H7 (cell line): ENCODE measurements at regions not wholly inside any gene's neighbourhood (a gene's known extent, or its start where the extent isn't known, plus 50 kb on each side); places are given as distances from the start of the nearest gene placed in this dataset.
"Not testable (repeated sequence)": the region's sequence is repeated elsewhere in the genome, so short reads cannot be mapped to it uniquely, and the experiment has no call there.

Experiments
- DNase-seq: peaks from one replicate; pipeline ENCODE4 v3.0.0; 2012
- H3K27me3 ChIP-seq: 2 replicates; pipeline ENCODE4 v1.6.0; 2011; ENCODE audit warnings: mild to moderate bottlenecking, low read length; ENCODE audit not compliant: control insufficient read depth, insufficient read depth
- H3K36me3 ChIP-seq: replicated peaks from 2 replicates; pipeline ENCODE4 v1.5.1; 2011; ENCODE audit warnings: low read length; ENCODE audit not compliant: control insufficient read depth, insufficient read depth
- H3K4me3 ChIP-seq: 2 replicates; pipeline ENCODE4 v1.5.1; 2011; ENCODE audit warnings: low read depth, mild to moderate bottlenecking, control low read depth, low read length, moderate library complexity; ENCODE audit not compliant: insufficient read depth

DNA sequence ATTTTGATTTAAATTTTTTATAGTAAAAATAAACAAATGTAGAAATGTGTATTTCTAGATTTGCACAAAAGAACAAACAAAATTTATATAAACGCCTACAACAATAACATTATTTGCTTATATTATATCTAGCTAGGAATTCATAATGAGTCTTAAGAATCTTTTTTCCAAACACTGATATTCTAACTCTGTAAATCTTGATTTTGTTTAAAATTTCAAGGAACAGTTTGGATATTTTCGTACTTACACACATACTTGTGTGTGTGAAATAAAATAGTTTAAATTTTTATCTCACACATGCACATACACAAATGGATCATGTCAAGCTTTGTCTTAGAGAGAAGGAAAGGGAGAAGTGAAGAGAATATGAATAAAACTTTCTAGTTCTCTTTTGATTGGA lies 868.1 kb downstream of the LTN1 start:
- H3K27me3 ChIP-seq = no peaks in the 10 kb centered on the region
- H3K36me3 ChIP-seq = no peaks in the 10 kb centered on the region
- DNase-seq = no peak
- H3K4me3 ChIP-seq = no peak overlapping the region

DNA sequence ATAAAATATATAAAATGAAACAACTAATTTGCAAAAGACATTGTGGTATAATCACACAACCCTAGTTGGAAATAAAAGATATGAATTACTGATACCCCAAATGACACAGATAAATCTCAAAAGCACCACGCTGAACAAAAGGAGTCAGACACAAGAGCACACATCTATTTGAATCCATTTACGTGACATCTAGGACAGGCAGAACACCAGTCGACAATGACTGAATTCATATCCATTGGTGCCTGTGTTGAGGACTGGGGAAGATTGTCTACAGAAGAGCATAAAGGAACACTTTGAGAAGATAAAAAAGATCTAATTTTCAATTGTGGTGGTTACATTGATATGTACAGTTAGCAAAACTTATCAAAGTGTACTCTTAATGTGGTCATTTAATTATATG lies 874.1 kb downstream of the LTN1 start:
- no peaks in the 10 kb centered on the region for H3K27me3 ChIP-seq
- no peaks in the 10 kb centered on the region for H3K36me3 ChIP-seq
- H3K4me3 ChIP-seq = no peak overlapping the region
- no peak for DNase-seq

DNA sequence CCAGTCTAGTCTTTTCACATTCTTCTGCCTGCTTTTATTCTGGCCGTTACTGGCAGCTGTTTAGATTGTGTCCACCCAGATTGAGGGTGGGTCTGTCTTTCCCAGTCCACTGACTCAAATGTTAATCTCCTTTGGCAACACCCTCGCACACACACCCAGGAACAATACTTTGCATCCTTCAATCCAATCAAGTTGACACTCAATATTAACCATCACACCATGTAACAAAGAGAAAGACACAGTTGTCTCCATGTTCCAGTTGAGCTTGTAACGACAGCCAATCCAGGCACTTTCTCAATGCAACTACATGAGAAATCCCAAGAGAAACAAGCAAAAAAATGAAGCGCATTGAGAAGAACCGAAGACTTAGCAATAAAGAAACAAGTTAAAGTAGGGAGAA lies 877.7 kb downstream of the LTN1 start:
- not testable (repeated sequence) for H3K36me3 ChIP-seq, H3K27me3 ChIP-seq, DNase-seq, H3K4me3 ChIP-seq

DNA sequence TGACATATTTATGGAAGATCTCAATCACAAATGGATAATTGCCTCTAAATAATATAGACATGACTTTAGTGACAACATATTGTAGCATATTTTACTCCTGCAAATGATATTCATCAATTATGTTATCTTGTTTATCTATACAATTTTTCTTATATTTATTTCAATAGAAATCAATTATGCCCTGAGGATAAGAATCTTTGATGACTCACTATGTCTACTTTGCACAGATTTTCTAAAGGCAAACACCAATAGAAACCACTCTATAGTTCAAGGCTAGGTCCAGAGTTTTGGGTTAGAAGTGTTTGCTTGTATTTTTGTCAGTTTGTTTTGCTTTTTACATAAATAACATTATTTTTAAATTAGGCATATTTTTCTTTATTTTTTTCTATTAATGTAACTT lies 879.0 kb downstream of the LTN1 start:
- no peak overlapping the region for H3K4me3 ChIP-seq
- DNase-seq = no peak
- no peaks in the 10 kb centered on the region for H3K36me3 ChIP-seq
- H3K27me3 ChIP-seq = no peaks in the 10 kb centered on the region

DNA sequence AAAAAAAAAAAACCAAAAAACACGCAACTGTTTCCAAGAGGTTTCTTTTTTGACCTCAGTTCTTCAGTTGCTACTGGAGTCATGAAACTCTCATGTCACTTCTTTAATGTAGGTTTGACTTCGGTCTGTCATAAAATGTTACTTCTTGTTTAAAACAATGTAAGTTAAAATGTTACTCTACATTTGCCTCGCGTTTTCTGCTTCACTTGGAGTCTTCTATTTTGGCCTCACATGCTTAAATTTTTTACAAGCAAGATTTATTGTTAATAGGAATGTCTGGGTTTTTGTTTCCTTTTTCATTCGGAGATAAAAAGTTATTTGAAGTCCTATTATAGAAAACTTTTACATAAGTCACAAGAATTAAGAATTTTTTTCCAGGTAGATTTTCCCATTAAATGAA lies 880.2 kb downstream of the LTN1 start:
- no peak for DNase-seq
- H3K4me3 ChIP-seq = no peak overlapping the region
- no peaks in the 10 kb centered on the region for H3K27me3 ChIP-seq
- no peaks in the 10 kb centered on the region for H3K36me3 ChIP-seq

DNA sequence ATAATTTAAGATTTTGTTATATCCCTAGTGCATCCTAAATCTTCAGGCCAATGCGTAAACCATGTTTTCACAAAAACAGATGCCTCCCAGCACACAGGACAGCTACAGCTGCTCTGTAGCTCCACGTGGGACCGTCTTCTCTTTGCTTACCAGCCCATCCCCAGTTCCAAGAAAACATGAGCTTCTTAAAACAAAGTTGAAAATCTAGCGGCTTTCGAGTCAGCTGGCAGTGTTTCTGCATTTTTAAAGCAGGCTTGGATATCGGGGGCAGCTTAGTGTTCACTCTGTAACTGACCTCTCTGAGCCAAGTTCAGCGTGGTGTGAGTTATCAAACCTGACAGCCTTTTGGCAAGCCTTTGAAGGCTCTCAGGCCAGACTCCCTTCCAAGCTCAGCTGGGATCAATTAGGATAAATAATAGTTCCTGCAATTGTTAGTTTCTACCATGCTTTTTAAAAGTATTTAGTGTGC lies 881.5 kb downstream of the LTN1 start:
- Histone ChIP-seq H3K4me3 (no peak overlapping the region), H3K36me3 (no peaks in the 10 kb centered on the region), H3K27me3 (no peaks in the 10 kb centered on the region)
- no peak for DNase-seq

DNA sequence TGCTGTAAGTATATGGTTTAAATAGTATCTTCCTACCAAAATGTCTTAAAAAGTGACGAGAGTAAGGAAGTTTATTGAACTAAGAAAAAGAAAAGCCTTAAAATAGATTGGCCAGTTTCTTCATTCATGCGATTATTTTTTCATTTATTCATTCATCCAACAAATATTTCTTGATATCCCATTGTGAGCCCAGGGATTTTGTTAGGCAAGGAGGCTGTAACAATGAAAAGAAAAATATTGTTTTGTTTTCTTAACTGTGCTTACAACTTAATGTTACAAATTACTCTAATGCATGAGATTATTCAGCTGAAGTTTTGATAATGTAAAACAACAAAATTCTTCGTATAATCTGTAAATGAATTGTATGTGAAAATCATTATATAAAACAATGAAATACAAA lies 882.0 kb downstream of the LTN1 start:
- no peak for DNase-seq
- no peaks in the 10 kb centered on the region for H3K27me3 ChIP-seq

DNA sequence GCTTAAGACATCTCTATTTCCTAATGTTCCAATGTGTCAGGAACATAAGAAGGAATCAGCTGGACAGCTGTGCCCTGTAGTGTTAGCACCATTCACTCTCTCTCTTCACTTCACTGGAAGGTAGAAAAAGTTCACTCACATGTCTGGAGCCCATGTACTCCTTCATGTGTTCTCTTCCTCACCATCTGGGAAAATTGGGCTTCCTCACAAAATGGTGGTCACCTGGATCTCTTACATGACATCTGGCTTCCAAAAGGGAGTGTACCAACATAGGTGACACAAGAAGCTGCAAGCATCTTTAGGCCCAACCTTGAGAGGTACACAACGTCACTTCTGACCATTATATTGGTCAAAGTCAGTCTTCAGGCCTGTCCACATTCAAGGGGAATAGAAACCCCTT lies 882.6 kb downstream of the LTN1 start:
- H3K36me3 ChIP-seq = no peaks in the 10 kb centered on the region
- DNase-seq = no peak

More for the DNA sequence above, 882.0 kb downstream of the LTN1 start:
- Histone ChIP-seq H3K4me3 (no peak overlapping the region), H3K36me3 (no peaks in the 10 kb centered on the region)

DNA sequence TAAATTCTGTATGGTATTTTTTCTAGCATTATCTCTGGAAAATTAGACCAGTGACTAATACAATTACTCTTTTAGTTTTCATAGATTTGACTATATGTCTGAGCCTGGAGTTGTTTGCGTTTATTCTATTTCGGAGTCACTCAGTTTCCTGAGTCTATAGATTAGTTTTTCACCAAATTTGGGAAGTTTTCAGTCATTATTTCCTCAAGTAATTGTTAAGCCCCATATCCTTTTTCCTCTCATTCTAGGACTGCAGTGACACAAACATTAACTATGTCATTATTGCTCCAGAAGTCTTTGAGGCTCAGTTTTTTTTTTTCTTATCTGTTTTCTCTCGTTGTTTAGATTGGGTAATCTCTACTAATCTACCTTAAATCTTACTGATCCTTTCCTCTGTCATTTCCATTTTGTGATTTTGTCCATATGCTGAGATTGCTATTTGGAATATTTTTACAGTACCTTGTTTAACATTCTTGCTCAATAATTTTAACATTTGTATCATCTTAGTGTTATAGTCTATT lies 886.2 kb downstream of the LTN1 start:
- no peaks in the 10 kb centered on the region for H3K27me3 ChIP-seq
- no peak for DNase-seq
- no peak overlapping the region for H3K4me3 ChIP-seq
- H3K36me3 ChIP-seq = no peaks in the 10 kb centered on the region

More for the DNA sequence above, 882.6 kb downstream of the LTN1 start:
- H3K4me3 ChIP-seq = no peak overlapping the region
- no peaks in the 10 kb centered on the region for H3K27me3 ChIP-seq

DNA sequence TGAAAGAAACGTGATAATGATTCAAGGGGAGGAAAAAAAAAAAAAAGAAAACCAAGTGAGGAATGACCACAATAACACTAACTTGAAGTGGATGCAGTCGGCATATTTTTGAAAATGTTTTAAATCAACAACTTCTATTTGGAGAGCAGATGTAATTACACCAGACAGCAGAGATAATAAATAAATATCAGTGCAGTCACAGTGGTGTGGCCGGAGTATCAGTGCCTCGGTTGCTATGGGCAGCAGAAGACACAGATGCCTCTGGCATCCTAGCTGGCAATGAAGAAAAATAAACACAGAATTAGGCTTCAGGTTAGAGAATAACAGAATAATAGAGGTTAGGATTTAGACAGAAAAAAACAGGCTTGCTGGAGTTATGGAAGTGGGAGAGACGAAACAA lies 888.3 kb downstream of the LTN1 start:
- H3K4me3 ChIP-seq = no peak overlapping the region
- H3K27me3 ChIP-seq = no peaks in the 10 kb centered on the region
- DNase-seq = no peak
- H3K36me3 ChIP-seq = no peaks in the 10 kb centered on the region

DNA sequence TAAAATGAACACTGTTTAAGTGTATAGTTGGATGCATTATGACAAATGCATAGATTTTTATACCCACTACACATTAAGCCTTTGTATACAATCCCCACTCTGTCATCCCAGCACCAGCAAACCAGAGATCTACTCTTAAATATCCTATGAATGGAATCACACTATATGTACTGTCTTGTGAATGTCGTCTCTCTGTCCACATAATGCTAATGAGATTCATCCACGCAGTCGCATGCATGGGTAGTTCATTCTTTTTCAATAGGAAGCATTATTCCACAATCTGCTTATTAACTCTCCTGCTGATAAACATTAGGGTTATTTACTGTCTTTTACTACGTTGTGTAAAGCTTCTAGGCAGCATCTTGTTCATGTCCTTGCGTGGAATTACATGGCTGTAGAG lies 892.3 kb downstream of the LTN1 start:
- Histone ChIP-seq H3K36me3 (no peaks in the 10 kb centered on the region), H3K4me3 (no peak overlapping the region), H3K27me3 (no peaks in the 10 kb centered on the region)
- DNase-seq = no peak

DNA sequence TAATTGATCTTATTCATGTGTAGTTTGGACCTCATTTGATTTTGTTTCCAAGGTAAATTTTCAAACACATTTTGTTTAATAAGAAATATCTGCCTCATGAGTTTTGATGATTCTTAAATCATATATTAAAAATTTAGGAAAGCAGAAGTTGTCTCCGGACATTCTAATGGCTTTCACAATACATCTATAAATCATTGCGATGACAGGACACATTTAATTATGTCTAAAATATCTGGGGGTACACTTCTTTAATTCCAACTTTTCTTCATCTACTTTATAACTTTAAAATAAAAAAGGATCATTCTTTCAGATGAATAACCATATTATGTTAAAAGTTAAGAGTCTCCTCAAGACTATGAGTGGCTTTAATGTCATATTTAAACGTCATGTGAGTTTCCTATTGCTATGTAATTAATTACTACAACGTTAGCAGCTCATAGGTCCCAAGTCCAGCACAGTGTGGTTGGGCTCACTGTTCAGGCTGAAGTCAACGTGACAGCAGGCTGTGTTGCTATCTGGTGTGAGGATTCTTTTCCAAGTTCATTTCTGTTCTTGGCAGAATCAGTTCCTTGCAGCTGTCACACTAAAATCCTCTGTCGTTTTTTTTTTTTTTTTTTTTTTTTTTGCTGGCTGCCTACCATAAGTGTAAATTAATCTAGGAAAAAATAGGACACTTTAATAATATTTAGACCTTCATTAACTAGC lies 893.5 kb downstream of the LTN1 start:
- DNase-seq = no peak
- no peaks in the 10 kb centered on the region for H3K27me3 ChIP-seq
- H3K36me3 ChIP-seq = no peaks in the 10 kb centered on the region
- H3K4me3 ChIP-seq = no peak overlapping the region

DNA sequence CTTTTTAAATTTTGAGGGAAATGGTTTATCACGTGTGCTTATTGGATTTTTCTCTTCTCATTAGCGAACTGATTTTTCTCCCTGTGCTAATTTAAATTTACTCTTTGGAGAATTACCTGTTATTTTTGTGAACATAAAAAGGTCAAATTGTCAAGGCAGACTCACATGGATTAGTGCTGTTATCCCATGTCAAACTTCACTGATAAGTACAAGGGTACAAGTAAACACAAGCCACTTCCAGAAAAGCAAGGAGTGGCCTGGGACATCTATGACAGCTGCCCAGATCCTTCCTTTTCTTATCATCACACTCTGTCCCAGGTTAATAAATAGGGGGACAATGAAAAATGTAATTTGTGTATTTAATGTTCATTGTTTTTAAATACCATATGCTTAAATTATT lies 901.2 kb downstream of the LTN1 start:
- DNase-seq = no peak
- Histone ChIP-seq H3K27me3 (no peaks in the 10 kb centered on the region), H3K36me3 (no peaks in the 10 kb centered on the region), H3K4me3 (no peak overlapping the region)

DNA sequence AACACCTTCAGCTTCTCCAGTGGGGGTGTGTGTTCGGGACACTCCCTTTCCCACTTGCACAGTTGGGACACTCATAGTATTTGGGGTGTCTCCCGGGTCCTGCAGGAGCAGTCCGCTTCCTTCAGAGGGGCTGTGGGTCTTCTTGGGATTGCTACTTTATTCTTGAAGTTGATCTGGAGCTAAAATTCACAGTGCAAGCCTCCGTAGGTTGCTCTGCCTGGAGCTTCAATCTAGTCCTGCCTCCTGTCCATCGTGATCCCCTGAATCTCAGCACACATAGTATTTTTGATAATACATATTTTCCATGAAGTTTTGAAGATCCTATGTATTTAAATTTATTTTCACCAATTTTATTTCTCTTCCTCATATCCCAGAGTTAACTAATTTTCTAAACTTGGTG lies 902.1 kb downstream of the LTN1 start:
- Histone ChIP-seq H3K27me3 (no peaks in the 10 kb centered on the region), H3K36me3 (no peaks in the 10 kb centered on the region), H3K4me3 (no peak overlapping the region)
- no peak for DNase-seq

DNA sequence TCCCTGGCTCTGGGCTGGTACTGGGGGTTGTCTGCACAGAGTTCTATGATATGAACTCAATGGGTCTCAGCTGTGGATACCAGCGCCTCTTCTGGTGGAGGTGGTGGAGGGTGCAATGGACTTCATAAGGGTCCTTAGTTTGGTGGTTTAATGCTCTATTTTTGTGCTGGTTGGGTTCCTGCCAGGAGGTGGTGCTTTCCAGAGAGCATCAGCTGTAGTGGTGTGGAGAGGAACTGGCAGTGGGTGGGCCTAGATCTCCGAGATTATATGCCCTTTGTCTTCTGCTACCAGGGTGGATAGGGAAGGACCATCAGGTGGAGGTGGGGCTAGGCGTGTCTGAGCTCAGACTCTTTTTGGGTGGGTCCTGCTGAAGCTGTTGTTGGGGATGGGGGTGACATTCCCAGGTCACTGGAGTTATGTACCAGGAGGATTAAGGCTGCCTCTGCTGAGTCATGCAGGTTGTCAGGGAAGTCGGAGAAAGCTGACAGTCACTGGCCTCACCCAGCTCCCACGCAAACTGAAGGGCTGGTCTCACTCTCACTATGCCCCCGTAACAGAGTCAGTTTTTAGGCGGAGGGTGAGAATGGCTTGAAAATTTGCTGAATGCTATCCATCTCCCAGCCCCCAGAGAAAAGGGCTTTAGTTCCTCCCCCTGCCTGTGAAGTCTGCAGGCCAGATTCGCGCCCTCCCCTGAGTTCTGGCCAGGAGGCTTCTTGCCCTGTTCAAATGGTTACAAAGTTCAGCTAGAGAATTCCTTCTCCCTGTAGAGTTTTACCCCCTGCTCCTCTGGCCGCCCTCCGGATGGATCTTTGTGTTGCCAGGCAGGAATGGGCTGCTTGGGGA lies 902.9 kb downstream of the LTN1 start:
- Histone ChIP-seq H3K36me3 (no peaks in the 10 kb centered on the region), H3K4me3 (no peak overlapping the region), H3K27me3 (no peaks in the 10 kb centered on the region)
- no peak for DNase-seq
